SIG-M5 treated with dmso at 0.1 percent for 504 hours (cell line): ENCODE measurements at regions not wholly inside any gene's neighbourhood (a gene's known extent, or its start where the extent isn't known, plus 50 kb on each side); places are given as distances from the start of the nearest gene placed in this dataset.

ENCODE experiments used
- DNase-seq: peaks from one replicate; lab custom pipeline; 2025; ENCODE audit not compliant: unreplicated experiment; lab: John Stamatoyannopoulos, UW

DNA sequence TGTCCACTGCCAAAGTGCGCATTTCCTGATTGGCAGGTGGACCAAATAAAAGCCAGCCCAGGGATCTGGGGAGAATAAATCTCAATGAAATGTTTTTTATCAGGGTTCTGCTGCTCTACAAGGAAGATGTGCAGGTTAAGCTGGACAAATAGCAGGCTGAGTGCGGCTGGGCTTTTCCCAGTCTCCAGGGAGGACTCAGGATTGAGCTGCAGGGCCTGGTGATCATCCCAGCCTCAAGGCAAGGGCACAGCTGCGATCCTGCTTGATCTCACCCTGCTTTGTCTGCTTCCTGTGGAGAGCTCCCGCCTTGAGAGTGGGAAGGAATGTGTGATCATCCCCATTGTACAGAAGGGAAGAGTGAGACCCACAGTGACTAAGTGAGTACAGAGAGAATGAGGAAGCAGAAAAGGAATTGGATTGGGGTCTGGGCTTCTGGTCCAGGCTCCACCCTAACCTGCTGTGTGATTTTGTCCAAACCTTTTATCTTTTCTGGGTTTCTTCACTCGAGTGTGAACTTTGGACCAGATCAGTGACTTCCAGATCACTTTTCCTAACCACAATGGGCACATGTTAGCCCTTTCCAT lies 75.3 kb upstream of the CRHR1 start:
- no peak for DNase-seq

DNA sequence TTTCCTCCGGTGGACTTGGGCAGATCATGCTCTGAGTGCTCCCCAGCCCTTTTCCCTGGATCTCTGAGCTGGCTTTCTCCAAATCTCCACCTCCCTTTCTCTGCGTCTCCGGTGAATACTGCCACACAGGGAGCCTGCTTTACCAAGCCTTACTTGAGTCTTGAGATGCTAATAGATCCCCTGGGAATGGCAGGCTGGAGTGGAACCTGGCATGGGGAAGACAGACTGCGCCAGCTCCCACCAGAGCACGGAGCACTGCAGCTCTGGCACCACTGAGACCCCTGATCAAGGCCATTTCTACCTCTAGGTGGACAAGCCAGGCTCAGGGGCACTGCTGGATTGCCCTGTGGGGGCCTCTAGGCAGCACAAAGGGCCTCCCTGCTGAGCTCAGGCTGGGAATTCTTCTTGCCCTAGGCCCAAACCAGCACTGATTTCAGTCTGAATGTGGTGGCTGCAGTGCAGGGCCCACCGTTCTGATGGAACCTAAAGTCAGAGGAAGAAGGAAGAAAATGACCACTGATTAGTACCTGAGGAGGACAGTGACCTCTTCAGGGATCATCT lies 74.3 kb upstream of the CRHR1 start:
- DNase-seq, result no peak

DNA sequence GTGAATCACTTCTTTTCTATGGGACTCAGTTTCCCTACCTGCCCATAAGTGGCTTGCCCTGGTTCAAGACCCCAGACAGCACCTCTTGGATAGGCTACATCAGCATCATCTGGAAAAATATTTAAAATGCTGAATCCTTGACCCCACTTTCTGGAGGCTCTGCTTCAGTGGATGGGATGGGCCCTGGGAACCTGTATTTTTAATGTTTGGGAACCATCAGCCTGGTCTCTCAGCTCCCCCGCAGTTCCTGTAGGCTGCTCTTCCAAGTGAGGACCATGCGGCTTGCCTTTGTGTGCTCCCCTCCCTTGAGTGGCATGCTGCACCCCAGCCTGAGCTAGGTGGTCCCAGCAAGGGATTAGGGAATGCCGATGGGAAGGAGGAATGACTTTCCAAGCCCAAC lies 68.3 kb upstream of the CRHR1 start:
- no peak for DNase-seq

DNA sequence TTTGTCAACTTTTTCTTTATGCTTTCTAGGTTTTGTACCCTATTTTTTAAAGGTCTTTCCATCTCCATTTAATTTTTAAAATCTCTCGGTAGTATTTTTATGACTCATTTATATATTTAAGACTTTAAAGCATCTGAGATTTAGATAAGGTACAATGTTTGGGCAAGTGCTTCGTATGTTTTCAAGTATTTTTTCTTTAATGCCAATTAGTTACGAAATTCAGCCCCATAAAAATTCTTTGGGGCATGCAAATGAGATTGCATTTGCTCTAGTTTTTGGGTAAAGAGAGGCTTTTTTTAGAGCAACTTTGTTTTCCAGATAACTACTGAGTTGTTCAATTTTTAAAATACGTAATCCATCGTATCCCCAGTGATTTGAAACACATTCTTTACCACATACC lies 65.3 kb upstream of the CRHR1 start:
- no peak for DNase-seq

DNA sequence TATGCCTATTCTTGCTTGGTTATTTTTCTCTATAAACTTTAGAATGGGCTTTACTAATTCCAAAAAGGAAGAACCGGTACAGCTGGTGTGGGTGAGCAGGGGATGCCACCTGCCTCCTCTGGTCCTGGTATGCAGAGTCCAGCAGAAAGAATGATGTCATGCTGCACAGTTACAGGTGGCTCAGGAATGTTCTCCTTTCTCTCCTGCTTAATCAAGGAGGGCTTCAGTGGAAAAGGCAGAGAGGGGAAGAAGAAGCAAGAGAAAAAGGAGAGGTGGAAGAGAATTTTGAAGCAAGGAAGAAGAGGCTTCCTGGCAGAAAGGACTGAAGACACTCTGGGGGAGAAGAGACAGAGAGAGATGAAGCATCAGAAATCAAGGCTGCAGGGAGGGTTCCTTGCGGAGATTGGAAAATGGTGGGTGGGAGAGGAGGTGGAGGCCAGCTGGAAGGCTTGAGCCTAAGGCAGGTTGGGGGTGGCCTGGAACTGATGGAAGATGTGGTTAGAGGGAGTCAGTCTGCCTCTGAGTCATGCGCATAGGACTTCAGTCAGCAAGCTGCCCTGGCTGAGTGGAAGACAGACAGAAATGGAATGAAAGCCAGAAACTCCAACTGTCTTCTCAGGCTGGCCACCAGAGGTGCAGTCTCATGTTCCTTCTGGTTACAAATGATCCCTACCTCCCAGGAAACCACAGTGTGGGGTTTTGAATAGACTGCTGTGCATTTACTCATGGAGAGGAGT lies 64.6 kb upstream of the CRHR1 start:
- DNase-seq, result peak; percentile 31

DNA sequence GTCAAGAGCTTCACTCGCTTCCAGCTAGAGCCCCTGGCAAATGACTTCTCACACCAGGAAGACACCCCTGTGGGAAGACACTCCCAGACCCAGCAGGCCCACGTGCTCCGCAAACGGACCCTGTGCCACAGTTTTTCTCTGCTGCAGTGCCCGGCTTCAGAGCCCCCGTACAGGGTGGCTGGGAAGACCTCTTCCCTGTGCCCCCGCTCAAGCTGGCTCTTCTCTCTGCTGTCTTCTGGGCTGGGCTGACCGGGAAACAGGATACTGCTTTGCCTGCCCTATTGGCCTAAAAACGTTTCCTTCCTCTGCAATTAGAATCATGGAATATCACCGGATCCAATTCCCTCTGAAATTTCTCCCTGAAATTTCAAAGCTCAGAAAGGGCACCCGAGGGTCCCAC lies 63.7 kb upstream of the CRHR1 start:
- no peak for DNase-seq

DNA sequence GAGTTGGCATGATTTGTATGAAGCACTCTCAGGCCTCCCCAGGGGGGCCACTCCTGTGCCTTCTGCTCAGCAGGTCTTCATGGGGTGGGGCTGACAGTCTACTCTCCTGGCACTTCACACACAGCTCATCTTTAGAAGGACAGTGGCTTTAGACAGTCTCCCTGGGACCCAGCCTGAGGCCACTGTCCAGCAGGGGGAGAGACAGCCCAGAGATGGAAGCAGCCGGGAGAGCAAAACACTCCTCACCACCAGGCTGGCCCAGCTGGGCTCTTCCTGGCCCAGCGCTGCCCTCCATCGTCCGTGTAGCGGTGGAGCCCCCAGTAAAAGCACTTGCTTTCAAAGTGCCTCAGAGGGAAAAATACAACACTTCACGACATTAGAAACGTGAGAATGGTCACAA lies 62.0 kb upstream of the CRHR1 start:
- DNase-seq, result no peak

DNA sequence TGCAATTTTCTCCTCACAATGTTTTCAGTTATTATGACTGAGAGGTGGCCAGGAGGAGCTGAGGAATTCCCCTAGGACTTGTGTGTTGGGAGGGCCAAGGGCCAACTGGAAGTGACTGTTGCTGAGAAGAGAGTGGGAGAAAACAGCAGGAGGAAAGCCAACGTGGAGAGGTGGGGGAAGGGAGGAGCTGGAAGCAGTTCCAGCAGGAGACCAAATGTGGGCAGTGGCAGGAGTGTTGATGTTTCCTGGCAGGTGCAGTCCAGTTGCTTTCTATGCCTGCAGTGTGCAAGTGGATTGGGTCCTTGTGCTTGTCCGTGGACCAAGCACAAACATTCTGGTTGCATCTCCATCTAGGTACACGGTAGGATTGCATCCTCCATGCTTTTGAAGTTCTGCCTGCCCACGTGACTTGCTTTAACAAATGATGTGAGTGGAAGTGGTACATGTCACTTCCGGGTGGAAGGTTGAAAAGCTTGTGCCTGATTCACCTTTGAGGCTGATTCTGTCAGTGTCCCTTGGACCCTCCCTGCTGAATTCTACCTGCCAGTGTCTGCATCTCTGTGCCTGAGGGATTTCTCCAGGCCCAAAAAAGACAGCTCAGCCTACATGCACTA lies 54.7 kb upstream of the CRHR1 start:
- DNase-seq, result no peak

DNA sequence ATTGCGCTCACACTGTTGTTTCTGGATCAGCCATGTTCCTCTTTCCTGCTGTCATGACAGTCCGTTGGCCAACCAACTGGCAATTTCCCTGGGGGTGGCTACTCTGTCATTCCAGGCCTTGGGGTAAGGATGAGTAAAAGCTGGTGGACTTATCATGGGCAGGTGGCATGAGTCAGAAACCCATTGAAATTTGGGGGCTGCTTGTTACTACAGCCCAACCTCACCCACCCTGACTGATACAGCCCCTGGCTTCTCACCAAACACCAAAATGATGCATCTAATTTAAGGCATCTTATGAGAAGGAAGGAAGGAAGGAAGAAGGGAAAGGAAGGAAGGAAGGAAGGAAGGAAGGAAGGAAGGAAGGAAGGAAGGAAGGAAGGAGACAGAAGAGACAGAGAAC lies 53.9 kb upstream of the CRHR1 start:
- DNase-seq, result no peak

DNA sequence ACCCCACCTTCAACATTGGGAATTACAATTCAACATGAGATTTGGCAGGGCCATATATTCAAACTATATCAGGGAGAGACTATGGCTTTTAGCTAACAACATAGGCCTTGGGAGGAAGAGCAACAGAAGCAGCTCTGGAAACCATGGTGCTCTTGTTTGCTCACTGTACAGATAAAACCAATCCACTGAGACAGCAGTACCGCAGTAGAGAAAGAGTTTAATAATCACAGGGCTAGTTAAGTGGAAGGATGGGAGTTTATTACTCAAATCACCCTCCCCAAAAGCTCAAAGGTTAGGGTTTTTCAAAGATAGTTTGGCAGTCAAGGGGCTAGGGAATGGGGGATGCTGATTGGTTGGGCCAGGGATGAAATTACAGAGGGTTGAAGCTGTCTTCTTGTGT lies 52.7 kb upstream of the CRHR1 start:
- DNase-seq, result no peak

DNA sequence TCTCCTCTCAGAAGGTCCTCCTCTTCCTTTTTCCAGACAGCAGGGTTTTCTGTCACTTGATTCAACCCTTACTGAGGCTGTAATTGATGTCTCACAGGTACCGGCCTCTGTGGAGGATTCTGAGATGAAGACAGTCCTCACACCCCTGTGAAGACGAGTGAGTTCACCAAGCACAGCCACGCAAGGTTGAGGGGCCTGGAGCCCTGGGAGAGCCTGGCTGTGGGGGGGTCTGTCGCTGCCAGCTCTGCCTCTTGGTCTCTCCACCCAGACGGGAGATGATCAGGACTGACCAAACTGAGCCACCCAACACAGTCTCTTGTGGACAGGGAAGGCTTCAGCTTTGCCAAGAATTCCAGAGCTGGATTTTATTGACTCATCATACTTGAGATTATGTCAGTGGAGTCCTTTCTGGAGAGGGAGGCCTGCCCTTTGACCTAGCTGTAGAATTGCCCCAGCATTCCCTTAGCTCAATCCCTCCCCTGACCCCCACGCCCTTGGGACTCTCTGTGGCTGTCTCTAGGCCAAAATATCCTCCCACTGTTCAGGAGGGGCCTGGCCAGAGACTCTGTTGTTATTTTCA lies 51.1 kb upstream of the CRHR1 start:
- no peak for DNase-seq

DNA sequence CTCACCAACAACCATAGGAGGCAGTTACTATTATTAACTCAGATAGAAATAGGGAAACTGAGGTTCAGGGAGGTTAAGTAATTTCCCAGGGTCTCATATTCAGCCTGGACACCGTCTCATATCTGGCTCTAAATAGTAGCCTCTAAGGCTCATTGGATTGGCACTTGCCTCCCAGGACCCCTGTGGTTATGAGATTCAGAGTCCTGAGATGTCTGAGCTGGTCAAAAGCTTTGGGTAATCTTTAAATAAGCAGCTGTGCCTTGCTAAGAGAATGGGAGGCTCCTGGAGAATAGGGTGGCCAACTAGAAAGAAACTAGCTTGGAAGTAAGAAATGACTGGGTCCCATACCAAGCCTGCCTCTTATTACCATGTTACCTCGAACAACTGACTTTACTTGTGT lies 50.3 kb upstream of the CRHR1 start:
- no peak for DNase-seq
